Mesothelial cell of epicardium (in vitro differentiated cells): ENCODE measurements at regions not wholly inside any gene's neighbourhood (a gene's known extent, or its start where the extent isn't known, plus 50 kb on each side); places are given as distances from the start of the nearest gene placed in this dataset.

Experiments used
- DNase-seq, 2 experiments: peaks; one replicate each; pipeline ENCODE4 v3.0.0; 2021; ENCODE audit warnings: low spot score in 2 of 2; ENCODE audit not compliant: unreplicated experiment in 2 of 2
- H3K27ac Mint-ChIP-seq: 2 replicates; pipeline ENCODE4 v1.8.0; 2021; ENCODE audit warnings: mixed read lengths
- H3K27me3 Mint-ChIP-seq: 2 replicates; pipeline ENCODE4 v1.8.0; 2021; ENCODE audit warnings: low read depth, mixed read lengths
- H3K36me3 Mint-ChIP-seq: 2 replicates; pipeline ENCODE4 v1.8.0; 2021; ENCODE audit warnings: mixed read lengths
- H3K4me1 Mint-ChIP-seq: 2 replicates; pipeline ENCODE4 v1.8.0; 2021; ENCODE audit warnings: mixed read lengths
- H3K4me3 Mint-ChIP-seq: 2 replicates; pipeline ENCODE4 v1.8.0; 2021; ENCODE audit warnings: mild to moderate bottlenecking, moderate library complexity, mixed read lengths
- H3K9me3 Mint-ChIP-seq: 2 replicates; pipeline ENCODE4 v1.8.0; 2021; ENCODE audit warnings: mixed read lengths
- TF ChIP-seq, protein P1 (sequence below): fragments of 200-600 bp; sonication (generic); IDR thresholded peaks from one replicate; pipeline ENCODE4 v1.5.0; 2021; ENCODE audit warnings: antibody characterized with exemption; ENCODE audit not compliant: unreplicated experiment

DNA sequence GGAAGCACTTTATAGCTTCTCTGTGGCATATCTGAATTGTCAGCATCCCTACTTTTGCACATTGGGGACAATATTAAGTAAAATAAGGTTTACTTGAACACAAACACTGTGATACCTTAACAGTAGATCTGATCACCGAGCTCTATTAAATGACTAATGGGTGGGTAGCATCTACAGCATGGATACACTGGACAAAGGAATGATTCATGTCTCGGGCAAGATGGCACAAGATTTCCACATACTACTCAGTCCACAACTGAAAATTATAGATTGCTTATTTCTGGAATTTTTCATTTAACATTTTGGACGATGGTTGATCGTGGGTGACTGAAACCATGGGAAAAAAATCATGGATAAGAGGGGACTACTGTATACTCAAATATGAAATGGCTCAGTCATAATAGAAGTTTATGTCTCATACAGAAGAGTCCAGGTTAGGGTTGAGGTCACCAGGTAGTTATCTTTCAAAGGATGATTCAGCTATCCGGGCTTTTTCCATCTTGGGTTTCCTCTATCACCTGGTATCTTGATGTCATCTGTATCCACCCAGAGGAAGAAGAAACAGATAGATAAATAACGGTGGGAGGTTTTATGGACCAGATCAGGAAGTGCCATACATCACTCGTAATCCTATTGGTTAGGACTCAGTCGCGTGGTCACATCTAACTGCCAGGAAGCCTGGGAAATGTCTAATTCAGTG lies 320.0 kb upstream of the RARB start:
- Mint-ChIP-seq H3K9me3 (no peaks in the 10 kb centered on the region), H3K27me3 (no peaks in the 10 kb centered on the region), H3K4me1 (peaks cover 46% of the 10 kb centered on the region), H3K27ac (no peak overlapping the region), H3K36me3 (no peaks in the 10 kb centered on the region), H3K4me3 (no peak overlapping the region)
- TF ChIP-seq, protein P1, sequence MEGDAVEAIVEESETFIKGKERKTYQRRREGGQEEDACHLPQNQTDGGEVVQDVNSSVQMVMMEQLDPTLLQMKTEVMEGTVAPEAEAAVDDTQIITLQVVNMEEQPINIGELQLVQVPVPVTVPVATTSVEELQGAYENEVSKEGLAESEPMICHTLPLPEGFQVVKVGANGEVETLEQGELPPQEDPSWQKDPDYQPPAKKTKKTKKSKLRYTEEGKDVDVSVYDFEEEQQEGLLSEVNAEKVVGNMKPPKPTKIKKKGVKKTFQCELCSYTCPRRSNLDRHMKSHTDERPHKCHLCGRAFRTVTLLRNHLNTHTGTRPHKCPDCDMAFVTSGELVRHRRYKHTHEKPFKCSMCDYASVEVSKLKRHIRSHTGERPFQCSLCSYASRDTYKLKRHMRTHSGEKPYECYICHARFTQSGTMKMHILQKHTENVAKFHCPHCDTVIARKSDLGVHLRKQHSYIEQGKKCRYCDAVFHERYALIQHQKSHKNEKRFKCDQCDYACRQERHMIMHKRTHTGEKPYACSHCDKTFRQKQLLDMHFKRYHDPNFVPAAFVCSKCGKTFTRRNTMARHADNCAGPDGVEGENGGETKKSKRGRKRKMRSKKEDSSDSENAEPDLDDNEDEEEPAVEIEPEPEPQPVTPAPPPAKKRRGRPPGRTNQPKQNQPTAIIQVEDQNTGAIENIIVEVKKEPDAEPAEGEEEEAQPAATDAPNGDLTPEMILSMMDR: no peak
- no peak for DNase-seq

DNA sequence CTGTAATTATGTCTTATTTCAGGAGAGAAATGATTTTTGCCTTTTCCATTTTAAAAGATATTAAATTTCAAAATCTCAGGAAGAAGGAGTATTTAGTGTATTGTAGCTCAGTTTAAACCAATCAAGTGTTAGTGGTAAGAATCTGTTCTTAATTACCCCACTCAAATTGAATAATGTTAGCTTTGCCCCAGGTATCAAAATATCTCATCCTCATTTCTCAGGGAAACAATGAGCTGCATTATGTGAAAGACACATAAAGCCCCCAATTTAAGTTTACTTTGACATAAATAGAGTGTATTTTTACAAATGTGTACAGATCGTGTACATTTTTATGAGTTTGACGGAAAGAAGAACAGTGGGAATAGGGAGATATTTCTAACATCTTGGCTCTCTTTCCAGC lies 317.4 kb upstream of the RARB start:
- H3K4me3 Mint-ChIP-seq: no peak overlapping the region
- no peaks in the 10 kb centered on the region for H3K27me3 Mint-ChIP-seq
- DNase-seq: no peak
- peak overlapping the region; percentile 79 for H3K27ac Mint-ChIP-seq
- H3K9me3 Mint-ChIP-seq: no peaks in the 10 kb centered on the region
- TF ChIP-seq, protein P1: no peak
- peaks cover 26% of the 10 kb centered on the region for H3K4me1 Mint-ChIP-seq
- H3K36me3 Mint-ChIP-seq: no peaks in the 10 kb centered on the region

DNA sequence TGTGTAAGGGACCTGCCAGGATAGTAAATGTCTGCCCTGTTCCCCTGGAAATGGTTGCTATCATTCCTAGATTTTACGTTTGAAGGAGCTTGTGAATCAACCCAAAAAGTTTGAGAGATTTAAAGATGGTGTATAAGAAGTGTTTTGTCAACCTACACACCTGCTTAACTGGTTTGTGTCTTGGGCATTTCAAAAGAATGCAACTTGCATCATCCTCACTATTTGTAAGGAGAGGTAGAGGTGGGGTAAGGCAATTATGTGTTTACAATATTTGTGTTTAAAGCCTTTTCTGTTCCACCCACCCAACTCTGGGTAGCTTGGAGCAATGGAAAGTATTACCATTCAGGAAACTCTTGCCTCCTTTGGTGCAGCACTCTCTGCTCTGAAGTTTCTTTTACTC lies 314.2 kb upstream of the RARB start:
- H3K4me3 Mint-ChIP-seq: no peak overlapping the region
- TF ChIP-seq, protein P1: no peak
- no peaks in the 10 kb centered on the region for H3K27me3 Mint-ChIP-seq
- H3K36me3 Mint-ChIP-seq: no peaks in the 10 kb centered on the region
- H3K4me1 Mint-ChIP-seq: peaks cover 30% of the 10 kb centered on the region
- no peak for DNase-seq
- no peak overlapping the region for H3K27ac Mint-ChIP-seq
- H3K9me3 Mint-ChIP-seq: no peaks in the 10 kb centered on the region

DNA sequence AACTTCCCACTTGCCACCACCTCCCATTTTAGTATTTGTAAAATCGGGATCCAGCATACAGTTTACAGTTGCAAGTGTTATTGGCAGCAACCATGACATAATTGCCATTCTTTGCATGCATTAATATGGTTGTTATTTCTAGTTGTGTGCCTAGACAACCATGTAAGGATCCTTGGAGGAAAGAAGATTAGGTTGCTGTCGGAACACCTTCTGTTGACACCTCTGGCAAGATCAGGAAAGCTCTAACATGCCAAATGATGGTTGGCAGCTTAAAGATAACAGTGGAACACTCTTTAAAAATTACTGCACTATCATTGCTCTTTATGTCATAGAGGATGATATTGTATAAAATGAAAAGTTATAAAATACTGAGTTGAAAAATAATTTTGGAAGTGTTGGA lies 313.5 kb upstream of the RARB start:
- H3K9me3 Mint-ChIP-seq: no peaks in the 10 kb centered on the region
- DNase-seq: no peak
- H3K36me3 Mint-ChIP-seq: no peaks in the 10 kb centered on the region
- H3K27me3 Mint-ChIP-seq: no peaks in the 10 kb centered on the region
- peaks cover 29% of the 10 kb centered on the region for H3K4me1 Mint-ChIP-seq
- H3K4me3 Mint-ChIP-seq: no peak overlapping the region
- H3K27ac Mint-ChIP-seq: no peak overlapping the region
- TF ChIP-seq, protein P1: no peak

DNA sequence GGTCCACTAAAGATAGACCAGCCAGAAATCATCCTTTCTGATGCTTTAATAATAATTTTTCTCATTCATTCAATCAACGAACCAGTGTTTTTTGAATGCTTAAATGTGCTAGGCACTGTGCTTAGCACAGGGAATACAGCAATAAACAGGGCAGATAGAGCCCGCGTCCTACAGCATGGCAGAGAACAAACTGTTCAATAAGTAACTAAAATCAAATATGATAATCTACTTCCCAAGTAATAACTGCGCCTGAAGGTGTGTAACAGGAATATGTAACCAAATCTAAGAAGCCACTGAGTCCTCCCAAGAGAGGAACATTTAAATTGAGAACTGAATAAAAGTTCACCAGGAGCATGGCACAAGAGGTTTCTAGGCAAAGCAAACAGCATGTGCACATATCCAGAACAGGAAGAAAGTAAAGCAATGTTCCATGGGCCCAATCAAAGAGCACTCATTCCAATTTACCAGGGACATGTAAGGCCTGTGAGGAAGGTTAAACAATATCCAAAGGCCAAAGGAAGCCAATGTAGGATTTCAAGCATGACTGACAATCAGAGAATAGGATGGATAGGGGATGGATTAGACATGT lies 311.0 kb upstream of the RARB start:
- no peak for DNase-seq
- peaks cover 12% of the 10 kb centered on the region for H3K4me1 Mint-ChIP-seq
- H3K27ac Mint-ChIP-seq: no peak overlapping the region
- H3K9me3 Mint-ChIP-seq: no peaks in the 10 kb centered on the region
- TF ChIP-seq, protein P1: no peak
- no peaks in the 10 kb centered on the region for H3K27me3 Mint-ChIP-seq
- H3K4me3 Mint-ChIP-seq: no peak overlapping the region
- H3K36me3 Mint-ChIP-seq: no peaks in the 10 kb centered on the region
